ENCODE measurements at regions not wholly inside any gene's neighbourhood (a gene's known extent, or its start where the extent isn't known, plus 50 kb on each side); places are given as distances from the start of the nearest gene placed in this dataset.
"Not testable (repeated sequence)": the region's sequence is repeated elsewhere in the genome, so short reads cannot be mapped to it uniquely, and the experiment has no call there.

DNA sequence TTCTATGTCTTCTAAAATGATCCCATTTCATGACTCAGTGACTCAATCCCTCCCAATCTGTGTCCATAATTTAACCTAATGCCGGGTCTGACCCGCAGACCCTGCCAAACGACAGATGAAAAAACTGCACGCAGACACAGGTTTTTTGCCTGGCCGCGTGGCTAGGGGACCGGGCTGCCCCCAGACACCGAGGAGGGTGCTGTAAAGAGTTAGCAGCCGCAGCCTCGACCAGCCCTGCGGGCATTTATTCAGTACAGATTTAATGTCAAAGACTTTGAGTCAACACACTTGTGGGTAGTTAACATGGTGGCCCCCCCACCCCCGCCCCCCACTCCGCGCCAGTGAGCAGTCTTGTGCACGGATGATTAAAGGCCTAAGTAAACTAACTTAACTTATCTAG is 1324.7 kb downstream of the GATA3 start:
- Histone ChIP-seq H3K4me1 (no peaks in the 10 kb centered on the region), H3K27me3 (no peaks in the 10 kb centered on the region), H3K9me3 (no peaks in the 10 kb centered on the region), H3K4me3 (no peak overlapping the region), H3K27ac (no peak overlapping the region), H3K36me3 (no peaks in the 10 kb centered on the region)
- intact Hi-C loops (cut with DNase I) = no loop called here
- no peak for ATAC-seq
- DNase-seq = no peak
- TF ChIP-seq, protein P1, sequence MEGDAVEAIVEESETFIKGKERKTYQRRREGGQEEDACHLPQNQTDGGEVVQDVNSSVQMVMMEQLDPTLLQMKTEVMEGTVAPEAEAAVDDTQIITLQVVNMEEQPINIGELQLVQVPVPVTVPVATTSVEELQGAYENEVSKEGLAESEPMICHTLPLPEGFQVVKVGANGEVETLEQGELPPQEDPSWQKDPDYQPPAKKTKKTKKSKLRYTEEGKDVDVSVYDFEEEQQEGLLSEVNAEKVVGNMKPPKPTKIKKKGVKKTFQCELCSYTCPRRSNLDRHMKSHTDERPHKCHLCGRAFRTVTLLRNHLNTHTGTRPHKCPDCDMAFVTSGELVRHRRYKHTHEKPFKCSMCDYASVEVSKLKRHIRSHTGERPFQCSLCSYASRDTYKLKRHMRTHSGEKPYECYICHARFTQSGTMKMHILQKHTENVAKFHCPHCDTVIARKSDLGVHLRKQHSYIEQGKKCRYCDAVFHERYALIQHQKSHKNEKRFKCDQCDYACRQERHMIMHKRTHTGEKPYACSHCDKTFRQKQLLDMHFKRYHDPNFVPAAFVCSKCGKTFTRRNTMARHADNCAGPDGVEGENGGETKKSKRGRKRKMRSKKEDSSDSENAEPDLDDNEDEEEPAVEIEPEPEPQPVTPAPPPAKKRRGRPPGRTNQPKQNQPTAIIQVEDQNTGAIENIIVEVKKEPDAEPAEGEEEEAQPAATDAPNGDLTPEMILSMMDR (IDR thresholded peaks at IDR 0.05) = no peak

DNA sequence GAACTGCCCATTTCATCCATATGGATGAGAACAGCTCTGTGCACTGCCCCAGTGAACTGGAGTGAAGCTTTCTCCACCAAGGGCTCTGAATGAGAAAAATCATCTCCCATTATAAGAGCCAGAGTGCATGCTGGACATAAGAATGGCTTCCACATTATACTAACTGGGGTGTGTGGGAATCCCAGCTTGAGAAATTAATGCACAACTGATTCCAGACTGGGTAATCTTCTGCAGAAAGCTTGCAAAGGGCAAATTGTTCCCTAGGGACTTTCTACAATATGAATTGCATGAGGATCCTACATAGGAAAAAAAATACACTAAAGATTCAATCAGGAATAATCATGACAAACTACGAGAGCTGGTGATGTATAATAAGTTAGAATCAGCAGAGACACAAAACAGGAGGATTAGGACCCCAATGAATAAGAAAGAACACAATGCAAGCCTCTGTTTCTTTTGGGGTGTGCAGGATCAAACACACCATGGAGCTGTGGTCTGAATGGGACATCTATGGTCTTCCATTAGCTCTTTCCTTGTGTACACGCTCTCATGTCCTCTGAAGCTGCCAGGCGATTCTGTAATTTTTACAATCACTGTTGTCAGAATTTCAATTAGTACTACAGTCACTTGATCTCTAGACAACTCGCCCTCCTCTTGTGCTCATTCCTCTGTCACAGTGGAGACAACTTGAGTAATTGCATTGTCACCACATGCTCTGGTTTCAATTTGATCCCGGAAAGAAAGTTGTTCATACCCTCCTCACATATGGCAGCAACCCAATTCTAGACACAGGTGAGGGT is 1327.4 kb downstream of the GATA3 start:
- TF ChIP-seq, protein P1 (IDR thresholded peaks at IDR 0.05) = no peak
- no peak overlapping the region for H3K4me3 ChIP-seq
- H3K27me3 ChIP-seq = no peaks in the 10 kb centered on the region
- ATAC-seq (no peak), DNase-seq (no peak)
- H3K4me1 ChIP-seq = no peaks in the 10 kb centered on the region
- no peak overlapping the region for H3K27ac ChIP-seq
- H3K36me3 ChIP-seq = no peaks in the 10 kb centered on the region
- intact Hi-C loops (cut with DNase I) = no loop called here
- H3K9me3 ChIP-seq = no peaks in the 10 kb centered on the region

DNA sequence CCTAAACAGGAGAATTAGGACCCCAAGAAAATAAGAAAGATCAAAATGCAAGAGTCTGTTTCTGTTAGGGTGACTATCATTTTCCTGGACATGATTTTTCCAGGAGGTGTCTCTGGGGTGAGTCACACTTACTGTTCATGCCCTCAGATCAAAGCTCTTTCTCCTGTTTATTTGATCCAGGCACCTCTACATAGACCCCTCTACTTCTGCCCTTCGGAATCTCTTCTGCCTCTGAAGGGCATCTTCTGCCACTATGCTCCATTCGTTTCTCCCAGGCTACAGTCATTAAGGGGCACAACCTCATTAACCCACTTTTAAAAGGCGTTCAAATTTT is 1328.0 kb downstream of the GATA3 start:
- no peaks in the 10 kb centered on the region for H3K4me1 ChIP-seq
- no peaks in the 10 kb centered on the region for H3K9me3 ChIP-seq
- DNase-seq = no peak
- H3K27me3 ChIP-seq = no peaks in the 10 kb centered on the region
- intact Hi-C loops (cut with DNase I) = no loop called here
- TF ChIP-seq, protein P1 (IDR thresholded peaks at IDR 0.05) = no peak
- no peak overlapping the region for H3K27ac ChIP-seq
- no peak for ATAC-seq
- H3K4me3 ChIP-seq = no peak overlapping the region
- no peaks in the 10 kb centered on the region for H3K36me3 ChIP-seq

GRCh38 chr10:9390516-9390915 is 1336.0 kb downstream of the GATA3 start:
- TF ChIP-seq, protein P1 (IDR thresholded peaks at IDR 0.05) = no peak
- H3K27me3 ChIP-seq = no peaks in the 10 kb centered on the region
- intact Hi-C loops (cut with DNase I) = no loop called here
- no peak overlapping the region for H3K4me3 ChIP-seq
- no peak for DNase-seq
- no peaks in the 10 kb centered on the region for H3K9me3 ChIP-seq
- H3K36me3 ChIP-seq = no peaks in the 10 kb centered on the region
- no peak overlapping the region for H3K27ac ChIP-seq
- H3K4me1 ChIP-seq = no peaks in the 10 kb centered on the region
- no peak for ATAC-seq

DNA sequence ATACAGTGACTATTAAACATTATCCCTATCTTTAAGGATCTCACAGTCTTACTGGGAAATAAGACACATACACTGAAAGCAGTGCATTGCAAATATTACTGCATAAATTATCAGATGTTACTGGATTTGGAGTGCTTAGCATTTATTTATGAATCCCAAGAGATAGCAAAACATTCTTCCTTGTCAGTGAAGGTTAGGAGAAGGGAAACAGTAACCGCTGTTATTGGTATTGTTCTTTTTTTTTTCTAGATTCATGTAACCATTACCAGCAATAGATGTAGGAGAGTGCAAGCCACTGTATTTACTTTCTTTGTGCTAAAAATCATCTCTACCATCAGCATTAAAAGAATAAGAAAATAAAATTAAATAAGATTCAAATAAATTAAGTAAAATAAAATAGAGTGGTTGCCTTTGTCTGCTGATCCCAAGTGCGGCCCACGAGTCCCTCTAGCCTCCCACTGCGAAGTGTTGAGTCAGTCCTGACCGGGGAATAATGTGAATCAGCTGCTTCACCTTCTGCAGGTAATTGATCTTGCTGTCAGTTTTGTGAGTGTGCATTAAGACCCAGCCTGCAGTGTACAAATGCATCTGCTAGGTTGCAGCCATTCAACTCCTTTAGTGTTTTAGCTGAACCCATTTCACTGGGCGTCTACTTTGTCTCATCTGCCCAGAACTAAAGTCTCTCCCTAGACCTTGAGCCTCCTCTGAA is 1344.9 kb downstream of the GATA3 start:
- DNase-seq (no peak), ATAC-seq (no peak)
- H3K27me3 ChIP-seq = no peaks in the 10 kb centered on the region
- H3K36me3 ChIP-seq = no peaks in the 10 kb centered on the region
- H3K4me1 ChIP-seq = no peaks in the 10 kb centered on the region
- intact Hi-C loops (cut with DNase I) = no loop called here
- no peak overlapping the region for H3K27ac ChIP-seq
- H3K4me3 ChIP-seq = no peak overlapping the region
- TF ChIP-seq, protein P1 (IDR thresholded peaks at IDR 0.05) = no peak
- H3K9me3 ChIP-seq = no peaks in the 10 kb centered on the region

GRCh38 chr10:9402067-9402466 is 1347.6 kb downstream of the GATA3 start:
- intact Hi-C loops (cut with DNase I); ATAC-seq; H3K4me1 ChIP-seq: not testable (repeated sequence)

DNA sequence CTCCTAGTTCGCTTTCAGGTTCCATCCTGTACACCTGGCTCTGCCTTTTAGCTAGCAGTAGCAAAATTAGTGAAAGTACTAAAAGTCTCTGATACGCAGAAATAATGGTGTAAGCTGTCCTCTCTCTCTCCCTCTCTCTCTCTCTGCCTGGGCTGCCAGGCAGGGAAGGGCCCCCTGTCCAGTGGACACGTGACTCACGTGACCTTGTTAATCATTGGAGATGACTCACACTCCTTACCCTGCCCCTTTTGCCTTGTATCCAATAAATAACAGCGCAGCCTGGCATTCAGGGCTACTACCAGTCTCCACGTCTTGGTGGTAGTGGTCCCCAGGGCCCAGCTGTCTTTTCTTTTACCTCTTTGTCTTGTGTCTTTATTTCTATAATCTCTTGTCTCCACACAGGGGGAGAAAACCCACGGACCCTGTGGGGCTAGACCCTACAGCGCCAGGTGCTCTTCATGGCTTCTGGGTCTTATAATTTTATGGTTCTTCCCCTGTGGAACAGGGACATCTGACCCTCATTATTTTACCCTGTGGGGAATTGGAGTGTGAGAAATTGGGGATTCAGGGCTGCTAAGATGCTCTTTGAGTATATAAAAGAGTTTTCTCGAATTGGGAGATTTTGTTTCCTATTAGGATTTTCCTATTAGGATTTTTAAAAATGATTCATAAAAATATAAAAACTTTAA is 1348.2 kb downstream of the GATA3 start:
- intact Hi-C loops (cut with DNase I); DNase-seq; H3K4me3 ChIP-seq; H3K9me3 ChIP-seq; H3K4me1 ChIP-seq; H3K27me3 ChIP-seq; ATAC-seq; H3K36me3 ChIP-seq; H3K27ac ChIP-seq: not testable (repeated sequence)

More at GRCh38 chr10:9402067-9402466, 1347.6 kb downstream of the GATA3 start:
- H3K36me3 ChIP-seq, H3K27ac ChIP-seq, H3K4me3 ChIP-seq, DNase-seq, H3K27me3 ChIP-seq, H3K9me3 ChIP-seq: not testable (repeated sequence)

- intact Hi-C loops (cut with DNase I); H3K4me3 ChIP-seq; H3K36me3 ChIP-seq; H3K27me3 ChIP-seq; H3K4me1 ChIP-seq; H3K27ac ChIP-seq; DNase-seq; H3K9me3 ChIP-seq; ATAC-seq: not testable (repeated sequence)
Observed at GRCh38 chr10:9407201-9407600, 1352.7 kb downstream of the GATA3 start.
